Stimulated activated CD4-positive, alpha-beta T cell treated with anti-CD3 and anti-CD28 coated beads, Interleukin-2, amount 100 ng/mL, for 48 hours (primary cell): ENCODE measurements at regions not wholly inside any gene's neighbourhood (a gene's known extent, or its start where the extent isn't known, plus 50 kb on each side); places are given as distances from the start of the nearest gene placed in this dataset.

Experiments used
- DNase-seq, 2 donors: peaks; one replicate each; pipeline ENCODE4 v3.0.0-alpha.2; 2020

DNA sequence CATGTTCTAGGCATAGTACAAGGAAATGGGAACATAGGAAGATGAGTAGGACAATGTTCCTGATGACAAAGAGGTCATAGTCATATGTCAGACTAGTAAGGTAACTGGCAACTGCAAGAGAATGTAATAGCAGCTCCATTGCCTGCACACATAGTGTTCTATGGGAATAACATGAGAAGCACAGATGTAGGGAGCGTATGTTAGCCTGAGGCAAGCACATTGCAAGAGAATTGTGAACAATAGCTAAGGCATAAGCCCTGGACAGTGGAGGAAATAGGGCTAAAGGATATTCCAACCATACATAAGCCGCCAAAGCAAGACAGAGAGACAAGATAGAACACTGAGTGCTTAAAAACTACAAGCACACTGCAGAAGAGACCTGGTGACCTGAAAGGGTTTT lies 1017.0 kb upstream of the TENM4 start:
- DNase-seq, result no peak

GRCh38 chr11:80455818-80456217 lies 1015.0 kb upstream of the TENM4 start:
- DNase-seq, result no peak

DNA sequence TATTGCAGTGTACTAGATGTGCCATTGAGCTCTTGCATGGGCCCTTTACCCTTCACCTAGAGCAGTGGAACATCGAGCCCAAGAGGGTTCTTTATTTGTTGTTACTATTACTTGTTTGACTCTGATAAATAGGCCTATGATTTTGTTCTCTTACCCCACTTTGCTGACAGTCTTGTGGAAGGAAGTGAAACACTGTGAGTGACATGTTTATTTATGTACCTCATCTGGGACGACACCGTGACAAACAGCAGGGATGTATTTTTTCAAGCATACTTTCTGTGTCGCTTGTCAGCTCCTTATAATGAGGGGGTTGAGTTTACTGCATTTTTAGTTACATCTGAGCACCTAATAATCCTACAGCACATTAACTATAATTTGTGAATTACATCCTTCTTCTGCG lies 1010.3 kb upstream of the TENM4 start:
- no peak for DNase-seq

DNA sequence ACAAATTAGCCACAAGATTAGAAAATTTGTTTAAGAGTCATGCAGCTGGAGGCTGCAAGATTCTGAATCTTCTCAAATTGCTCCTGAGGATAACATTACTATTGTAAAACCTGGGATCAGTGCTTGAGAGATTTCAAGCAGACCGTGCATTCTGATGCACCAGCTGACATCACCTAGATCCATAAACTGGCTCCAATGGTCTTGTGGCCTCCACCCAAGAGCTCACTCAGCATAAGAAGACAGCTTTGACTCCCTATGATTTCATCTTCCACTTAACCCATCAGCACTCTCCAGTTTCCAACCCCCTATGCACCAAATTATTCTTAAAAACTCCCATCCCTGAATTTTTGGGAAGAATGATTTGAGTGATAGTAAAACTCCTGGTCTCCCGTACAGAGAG lies 1007.9 kb upstream of the TENM4 start:
- no peak for DNase-seq

- DNase-seq, result no peak
Measured at GRCh38 chr11:80443177-80443576, 1002.3 kb upstream of the TENM4 start.

- DNase-seq, result no peak
Measured at GRCh38 chr11:80441821-80442220, 1001.0 kb upstream of the TENM4 start.

GRCh38 chr11:80440835-80441234 lies 1000.0 kb upstream of the TENM4 start:
- DNase-seq, result no peak

DNA sequence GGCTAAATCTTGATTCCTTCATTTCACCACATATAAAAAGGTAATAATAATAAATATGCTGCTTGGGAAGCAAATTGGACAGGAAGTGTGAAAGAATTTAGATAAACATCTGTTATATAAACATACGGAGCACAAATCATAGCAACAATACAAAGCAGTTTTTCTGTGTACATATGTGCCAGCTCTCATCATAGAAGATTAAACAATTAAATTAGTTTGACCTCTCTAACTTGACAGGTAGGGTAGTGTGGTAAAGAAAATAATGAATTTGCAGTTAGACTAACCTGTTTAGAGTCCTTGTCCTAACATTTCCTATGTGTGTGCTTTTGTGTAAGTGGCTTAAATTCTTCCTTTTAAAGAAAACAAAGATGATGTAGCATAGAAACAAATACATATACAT lies 995.7 kb upstream of the TENM4 start:
- DNase-seq, result no peak

GRCh38 chr11:80435345-80435744 lies 994.5 kb upstream of the TENM4 start:
- DNase-seq, result no peak

DNA sequence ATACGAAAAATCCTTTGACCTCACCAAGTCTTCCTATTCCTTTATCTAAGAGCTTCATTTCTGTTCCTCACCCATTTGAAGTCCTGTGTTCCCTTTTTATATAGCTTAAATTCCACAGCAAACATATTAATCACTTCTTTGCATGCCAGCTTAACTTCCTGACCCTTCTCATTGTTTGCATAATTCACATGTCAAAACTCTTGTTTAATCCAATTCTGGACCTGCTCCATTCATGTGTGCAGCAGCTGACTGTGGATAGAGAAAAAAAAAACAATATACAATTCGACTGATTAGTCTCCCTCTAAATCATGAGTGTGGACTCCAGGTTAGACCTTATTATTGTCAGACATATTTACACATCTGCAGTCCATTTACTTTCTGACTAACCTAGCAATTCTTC lies 991.2 kb upstream of the TENM4 start:
- no peak for DNase-seq

- DNase-seq, result no peak
Measured at GRCh38 chr11:80424012-80424695, 983.3 kb upstream of the TENM4 start.

DNA sequence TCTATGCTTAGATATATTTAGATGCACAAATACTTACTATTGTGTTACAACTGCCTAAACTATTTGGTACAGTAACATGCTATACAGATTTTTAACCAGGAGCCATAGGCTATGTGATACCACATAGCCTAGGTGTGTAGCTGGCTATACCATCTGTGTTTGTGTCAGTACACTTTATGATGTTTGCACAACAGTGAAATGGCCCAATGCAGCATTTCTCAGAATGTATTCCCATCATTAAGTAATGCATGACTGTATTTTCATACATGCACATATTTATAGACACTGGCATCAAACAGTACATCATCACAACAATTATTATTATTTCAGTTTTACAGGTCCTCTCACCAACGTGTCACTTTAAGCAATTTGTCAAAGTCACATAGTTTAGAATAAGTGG lies 979.5 kb upstream of the TENM4 start:
- DNase-seq, result no peak

DNA sequence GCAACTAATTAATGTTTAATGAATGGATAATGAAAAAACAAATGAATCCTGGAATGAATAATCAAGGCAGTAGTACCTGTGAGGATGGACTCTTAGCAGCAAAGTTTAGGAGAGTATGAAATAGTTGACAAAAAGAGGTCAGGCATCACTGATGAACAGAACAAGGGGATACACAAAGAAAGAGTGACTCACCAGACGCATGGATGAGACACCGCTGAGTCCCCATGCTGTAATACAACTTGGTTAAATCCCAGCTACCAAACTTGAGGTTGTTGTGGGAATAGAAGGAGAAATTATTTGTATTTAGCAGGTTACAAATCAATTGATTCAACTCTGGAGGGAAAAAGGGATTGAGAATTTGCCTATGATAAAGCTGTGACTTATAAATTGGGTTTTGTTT lies 976.9 kb upstream of the TENM4 start:
- DNase-seq, result no peak

DNA sequence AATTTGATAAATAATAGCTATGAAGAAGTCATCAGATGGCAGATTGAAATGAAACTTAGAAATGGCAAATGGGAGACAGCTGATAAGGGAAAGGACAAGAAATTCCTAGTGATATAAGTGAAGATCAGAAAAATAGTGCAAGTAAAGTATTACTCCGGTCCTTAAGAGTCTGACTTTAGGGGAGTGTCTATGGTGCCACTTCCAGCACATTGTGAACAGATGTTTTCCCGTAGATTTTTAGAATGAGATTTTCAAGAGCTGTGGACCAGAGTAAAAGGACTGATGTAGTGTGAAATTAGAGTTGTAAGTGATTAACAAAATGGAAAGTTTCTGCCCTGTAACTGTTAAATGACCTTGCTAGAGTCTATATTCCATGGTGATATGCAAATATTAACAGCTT lies 974.8 kb upstream of the TENM4 start:
- no peak for DNase-seq

GRCh38 chr11:80414181-80415165 lies 973.6 kb upstream of the TENM4 start:
- DNase-seq, result no peak

- DNase-seq, result no peak
Measured at GRCh38 chr11:80412604-80413003, 971.8 kb upstream of the TENM4 start.

- no peak for DNase-seq
Measured at GRCh38 chr11:80393210-80393609, 952.4 kb upstream of the TENM4 start.

DNA sequence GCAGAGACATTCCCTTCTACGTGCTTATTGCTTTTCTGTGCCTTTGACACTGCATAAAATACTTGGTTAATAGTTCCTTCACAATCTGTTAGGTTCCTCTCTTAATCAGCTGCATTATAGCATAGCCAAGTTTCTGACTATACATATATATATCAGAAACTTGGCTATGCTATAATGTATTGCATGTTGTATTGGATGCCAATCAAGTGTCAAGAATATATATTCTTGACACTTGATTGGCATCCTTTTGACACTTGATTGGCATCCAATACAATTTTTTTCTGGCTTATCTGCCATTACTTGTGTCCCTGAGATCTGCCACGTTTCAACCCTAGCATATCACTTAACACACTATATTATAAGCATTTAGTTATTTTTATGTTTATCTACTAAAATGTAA lies 949.7 kb upstream of the TENM4 start:
- no peak for DNase-seq

DNA sequence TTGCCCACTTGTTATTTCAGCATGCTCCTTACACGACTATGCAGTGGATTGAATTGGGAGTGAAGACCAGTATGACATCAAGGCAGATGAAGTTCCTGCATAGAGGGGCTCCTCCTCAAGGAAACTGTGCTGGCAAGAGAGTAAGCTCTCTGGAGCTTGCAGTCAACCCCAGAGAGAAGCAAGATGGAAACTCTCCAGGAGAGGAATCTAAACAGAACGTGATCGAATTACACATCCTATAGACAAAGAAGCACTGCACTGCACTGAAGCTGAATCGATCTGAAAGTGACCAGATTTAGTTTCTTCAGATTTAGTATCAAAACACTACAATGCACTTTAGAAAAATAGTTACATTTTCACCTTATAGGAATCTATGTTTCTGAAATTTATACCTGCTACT lies 947.7 kb upstream of the TENM4 start:
- no peak for DNase-seq

GRCh38 chr11:80388130-80388529 lies 947.3 kb upstream of the TENM4 start:
- DNase-seq, result no peak

DNA sequence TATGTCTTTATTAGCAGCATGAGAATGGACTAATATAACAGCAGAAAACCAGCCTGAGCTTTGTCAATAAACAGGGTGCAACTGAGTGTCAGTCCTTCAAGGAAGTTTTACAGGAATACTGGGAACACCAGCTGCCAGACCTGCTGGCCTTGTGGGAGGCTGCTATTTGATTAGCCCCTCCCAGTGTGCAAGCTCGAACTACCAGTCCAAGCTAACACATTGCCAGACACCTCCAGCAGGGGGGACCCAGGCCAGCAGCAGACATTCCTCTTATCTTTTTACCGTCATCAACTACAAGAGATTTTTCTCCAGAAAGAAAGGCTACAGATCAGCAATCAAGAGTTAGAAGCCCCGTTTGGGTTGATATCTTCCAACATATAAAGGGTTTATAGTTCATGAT lies 942.8 kb upstream of the TENM4 start:
- DNase-seq, result no peak

DNA sequence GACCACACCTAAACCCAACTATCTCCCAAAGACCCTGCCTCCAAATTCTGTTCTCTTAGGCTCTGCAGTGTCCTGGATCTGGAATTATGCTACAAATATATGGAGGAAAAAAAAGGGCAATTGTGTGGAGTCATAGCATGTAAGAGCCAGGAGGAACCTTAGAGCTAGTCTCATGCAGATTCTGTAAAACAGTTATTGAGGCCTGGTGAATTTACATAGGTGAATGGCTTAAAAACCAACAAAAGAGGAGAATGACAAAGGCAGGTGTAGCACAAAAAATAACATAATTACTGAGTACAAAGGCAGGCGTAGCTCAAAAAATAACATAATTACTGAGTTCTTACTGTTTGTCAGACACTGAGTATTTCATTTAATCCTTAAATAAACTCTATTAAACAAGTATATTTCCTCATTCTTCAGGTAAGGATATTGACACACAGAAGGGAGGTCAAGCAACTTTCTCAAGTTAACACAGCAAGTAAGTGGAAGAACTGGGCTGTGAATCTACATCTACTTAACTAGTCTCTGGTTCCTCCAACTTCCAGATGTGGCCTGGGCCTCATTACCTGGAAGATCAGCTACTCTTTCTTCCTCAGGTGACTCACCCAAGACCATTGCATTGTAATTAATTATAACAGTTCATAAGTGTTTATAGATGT lies 938.9 kb upstream of the TENM4 start:
- no peak for DNase-seq

DNA sequence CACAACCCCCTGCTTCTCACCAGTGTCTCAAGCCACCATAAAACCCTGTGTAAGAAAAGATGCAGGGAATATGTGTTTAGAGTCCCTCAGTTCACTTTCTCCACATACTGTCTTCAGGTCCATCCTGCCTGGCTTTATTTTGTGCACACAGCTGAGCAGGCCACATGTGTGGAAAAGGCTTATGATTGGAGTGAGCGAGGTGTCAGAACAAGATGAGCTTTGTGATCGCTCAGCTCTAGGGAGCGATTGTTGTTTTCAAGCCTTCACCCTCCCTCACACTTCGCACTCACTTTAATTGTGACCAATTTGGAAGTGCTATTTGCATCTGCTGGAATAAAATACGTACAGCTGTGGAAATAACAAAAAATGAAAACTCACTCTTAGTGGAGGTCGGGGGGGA lies 931.1 kb upstream of the TENM4 start:
- DNase-seq, result no peak

- no peak for DNase-seq
Measured at GRCh38 chr11:80365980-80366379, 925.1 kb upstream of the TENM4 start.
